22Rv1 (cell line): ENCODE measurements at regions not wholly inside any gene's neighbourhood (a gene's known extent, or its start where the extent isn't known, plus 50 kb on each side); places are given as distances from the start of the nearest gene placed in this dataset.

Experiments used
- ZFX ChIP-seq: fragments of 450-650 bp; IDR thresholded peaks from 2 replicates; pipeline ENCODE4 v1.6.1; 2017; ENCODE audit warnings: antibody characterized with exemption, borderline replicate concordance
- TF ChIP-seq, protein P1 (sequence below): fragments of 450-650 bp; IDR thresholded peaks from 2 replicates; pipeline ENCODE4 v1.5.1; 2017; ENCODE audit warnings: mild to moderate bottlenecking

DNA sequence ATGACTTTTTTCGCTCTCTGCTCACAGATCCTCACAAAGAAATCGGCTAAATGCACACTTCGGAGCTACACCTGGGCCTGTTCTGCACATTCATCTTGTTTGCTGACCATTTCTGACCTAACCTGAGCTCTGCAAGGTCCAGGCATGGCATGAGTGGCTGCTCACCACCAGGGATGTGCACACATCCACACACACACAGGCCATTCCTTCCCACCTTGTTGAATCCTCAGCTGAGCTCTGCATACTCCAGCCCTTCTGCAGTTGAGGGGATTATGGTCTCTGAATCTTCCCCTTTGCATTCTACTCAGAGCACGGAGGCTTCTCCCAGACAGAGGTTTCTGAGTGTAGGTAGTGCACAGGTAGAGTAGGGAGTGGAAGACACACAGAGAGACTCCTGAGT is 411.9 kb upstream of the B3GAT1 start:
- no peak for TF ChIP-seq ZFX
- TF ChIP-seq, protein P1, sequence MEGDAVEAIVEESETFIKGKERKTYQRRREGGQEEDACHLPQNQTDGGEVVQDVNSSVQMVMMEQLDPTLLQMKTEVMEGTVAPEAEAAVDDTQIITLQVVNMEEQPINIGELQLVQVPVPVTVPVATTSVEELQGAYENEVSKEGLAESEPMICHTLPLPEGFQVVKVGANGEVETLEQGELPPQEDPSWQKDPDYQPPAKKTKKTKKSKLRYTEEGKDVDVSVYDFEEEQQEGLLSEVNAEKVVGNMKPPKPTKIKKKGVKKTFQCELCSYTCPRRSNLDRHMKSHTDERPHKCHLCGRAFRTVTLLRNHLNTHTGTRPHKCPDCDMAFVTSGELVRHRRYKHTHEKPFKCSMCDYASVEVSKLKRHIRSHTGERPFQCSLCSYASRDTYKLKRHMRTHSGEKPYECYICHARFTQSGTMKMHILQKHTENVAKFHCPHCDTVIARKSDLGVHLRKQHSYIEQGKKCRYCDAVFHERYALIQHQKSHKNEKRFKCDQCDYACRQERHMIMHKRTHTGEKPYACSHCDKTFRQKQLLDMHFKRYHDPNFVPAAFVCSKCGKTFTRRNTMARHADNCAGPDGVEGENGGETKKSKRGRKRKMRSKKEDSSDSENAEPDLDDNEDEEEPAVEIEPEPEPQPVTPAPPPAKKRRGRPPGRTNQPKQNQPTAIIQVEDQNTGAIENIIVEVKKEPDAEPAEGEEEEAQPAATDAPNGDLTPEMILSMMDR: no peak
